Hematopoietic multipotent progenitor cell treated with erythropoietin and hydrocortisone succinate and interleukin-3 and kit ligand, for 6 days (in vitro differentiated cells): ENCODE measurements at regions not wholly inside any gene's neighbourhood (a gene's known extent, or its start where the extent isn't known, plus 50 kb on each side); places are given as distances from the start of the nearest gene placed in this dataset.
"Not testable (repeated sequence)": the region's sequence is repeated elsewhere in the genome, so short reads cannot be mapped to it uniquely, and the experiment has no call there.

Experiments used
- DNase-seq: peaks from one replicate; pipeline ENCODE4 v3.0.0-alpha.2; 2015

DNA sequence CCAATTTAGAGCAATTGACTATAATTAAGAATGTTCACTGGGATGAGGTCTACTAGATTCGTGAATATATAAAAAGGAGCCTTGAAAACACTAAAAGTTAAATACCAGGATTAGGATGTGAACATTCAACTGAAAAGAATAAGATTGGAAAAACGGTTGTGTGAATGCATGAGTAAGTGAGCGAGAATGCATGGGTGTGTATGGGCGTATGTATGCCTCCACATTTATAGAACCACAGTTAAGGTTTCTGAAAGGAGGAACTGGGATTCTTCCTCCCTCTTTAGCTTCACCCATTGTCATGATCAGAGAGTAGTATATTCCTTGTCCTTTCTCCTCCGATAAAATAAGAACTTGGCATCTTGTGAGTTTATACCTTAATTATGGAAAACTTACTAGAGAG, 151.1 kb upstream of the UBE2E3 start:
- DNase-seq = no peak

DNA sequence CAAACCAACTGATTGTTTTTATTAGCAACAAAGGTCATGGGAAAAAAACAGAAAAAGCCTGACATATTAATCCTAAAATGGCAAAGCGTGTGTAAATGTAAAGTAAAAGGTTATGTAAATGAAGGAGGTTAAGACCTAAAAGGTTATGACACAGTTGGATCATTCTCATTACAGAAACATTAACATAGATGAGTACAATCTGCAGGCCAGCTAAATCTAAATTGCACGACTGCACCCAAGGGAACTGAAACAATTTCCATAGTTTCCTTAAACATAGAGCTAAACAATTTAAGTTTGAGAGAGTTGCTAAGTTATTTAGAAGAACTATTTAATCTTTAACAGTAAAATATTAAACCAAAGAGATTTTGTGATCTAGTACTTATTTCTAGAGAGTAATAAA, 151.6 kb upstream of the UBE2E3 start:
- DNase-seq = no peak

DNA sequence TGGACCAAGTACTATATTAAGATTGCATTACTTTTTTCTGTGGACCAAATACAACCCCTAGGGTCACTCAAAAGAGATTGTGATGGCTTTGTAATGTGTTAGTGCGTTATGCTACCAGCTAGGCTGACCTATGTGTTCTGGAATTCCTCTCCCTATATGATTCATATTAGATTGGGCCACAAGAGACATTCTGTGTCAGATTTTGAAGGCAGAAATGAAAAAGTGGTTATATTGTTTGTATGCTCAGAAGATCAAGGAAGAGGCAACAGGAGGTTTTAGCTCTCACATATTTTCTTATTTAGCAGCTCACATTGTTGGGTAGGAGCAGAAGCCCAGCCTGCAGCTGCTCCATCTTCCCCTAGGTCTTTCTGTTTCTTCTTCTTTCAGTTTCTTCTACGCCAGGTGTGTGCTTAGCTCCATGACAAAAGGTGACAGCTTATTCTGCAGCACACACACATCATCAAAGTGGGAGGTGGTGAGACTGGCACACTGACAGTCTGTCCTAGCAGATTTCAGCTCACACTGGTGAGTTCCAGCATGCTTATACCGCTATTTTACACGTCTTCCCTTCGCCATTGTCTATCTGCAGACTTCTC, 156.8 kb upstream of the UBE2E3 start:
- no peak for DNase-seq

DNA sequence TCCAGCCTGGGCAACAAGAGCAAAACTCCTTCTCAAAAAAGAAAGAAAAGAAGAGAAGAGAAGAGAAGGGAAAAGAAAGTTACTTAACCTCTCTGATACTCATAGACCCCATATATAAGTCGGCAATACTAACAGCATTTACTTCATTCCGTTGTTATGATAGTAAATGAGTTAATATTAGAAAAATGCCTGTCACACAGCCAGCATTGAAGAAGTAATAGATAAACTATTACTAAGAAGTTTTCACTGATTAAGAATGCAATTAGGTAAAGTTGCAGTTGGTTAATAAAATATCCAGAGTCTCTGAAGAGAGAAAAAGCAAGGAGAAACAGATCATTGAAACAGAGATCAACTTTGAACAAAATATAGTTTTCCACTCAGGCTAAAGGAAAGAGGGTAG, 161.3 kb upstream of the UBE2E3 start:
- no peak for DNase-seq

DNA sequence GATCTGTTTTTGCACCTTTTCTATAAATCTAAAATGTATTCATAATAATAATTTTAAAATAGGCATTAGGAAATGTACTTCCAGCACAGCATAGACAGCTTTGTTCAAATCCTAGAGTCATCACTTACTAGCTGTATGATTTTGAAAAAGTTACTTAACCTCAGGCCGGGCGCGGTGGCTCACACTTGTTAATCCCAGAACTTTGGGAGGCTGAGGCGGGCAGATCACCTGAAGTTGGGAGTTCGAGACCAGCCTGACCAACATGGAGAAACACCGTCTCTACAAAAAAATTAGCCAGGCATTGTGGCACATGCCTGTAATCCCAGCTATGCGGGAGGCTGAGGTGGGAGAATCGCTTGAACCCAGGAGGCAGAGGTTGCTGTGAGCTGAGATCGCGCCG, 161.7 kb upstream of the UBE2E3 start:
- DNase-seq = not testable (repeated sequence)

DNA sequence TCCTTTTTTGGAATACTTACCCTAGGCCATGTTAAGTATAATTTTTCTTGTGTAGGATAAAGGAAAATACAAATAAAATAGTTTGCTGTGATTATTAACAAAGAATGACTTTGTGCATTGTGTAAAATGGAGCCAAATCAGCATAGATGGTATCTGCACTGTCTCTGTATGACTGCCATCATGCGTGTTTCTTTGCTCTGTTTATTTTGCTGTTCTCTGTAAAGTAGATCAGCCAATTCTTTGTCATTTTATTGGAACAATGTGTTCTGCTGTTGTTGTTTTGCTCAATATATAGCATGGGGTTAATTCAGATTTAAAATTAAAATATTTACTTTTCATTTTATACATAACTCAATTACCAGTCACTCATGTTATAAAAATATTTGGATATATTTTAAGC, 181.3 kb upstream of the UBE2E3 start:
- no peak for DNase-seq

DNA sequence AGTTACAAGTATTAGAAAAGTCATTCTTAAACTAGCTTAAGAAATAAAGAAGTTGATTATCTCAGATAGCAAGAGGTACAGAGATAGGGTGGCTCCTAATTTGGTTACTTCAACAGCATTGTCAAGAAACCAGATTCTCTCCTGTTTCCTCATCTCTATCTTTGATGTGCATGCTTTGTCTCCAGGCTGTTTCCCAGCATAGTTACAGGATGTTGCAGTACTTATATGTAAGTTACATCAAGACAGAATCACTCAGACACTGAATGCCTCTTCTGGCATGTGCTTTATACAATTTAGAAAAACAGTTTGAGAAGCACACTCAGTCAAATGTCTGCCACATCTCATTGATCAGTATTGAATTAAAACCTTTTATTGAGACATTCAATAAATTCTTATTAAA, 189.5 kb upstream of the UBE2E3 start:
- DNase-seq = no peak

DNA sequence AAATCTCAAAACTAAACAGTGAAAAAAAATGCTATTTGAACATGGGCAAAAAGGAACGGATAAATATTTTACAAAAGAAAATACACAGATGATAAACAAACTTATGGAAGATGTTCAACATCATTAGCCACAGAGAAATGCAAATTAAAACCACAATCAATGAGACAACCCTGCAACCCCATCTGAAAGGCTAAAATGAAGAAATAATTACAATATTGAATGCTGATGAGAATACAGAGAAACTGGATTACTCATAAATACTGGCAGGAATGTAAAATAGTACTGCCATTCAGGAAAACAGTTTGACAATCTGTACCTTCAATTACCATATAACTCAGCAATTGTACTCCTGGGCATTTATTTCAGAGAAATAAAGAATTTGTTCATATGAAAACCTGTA, 193.1 kb upstream of the UBE2E3 start:
- DNase-seq = no peak

DNA sequence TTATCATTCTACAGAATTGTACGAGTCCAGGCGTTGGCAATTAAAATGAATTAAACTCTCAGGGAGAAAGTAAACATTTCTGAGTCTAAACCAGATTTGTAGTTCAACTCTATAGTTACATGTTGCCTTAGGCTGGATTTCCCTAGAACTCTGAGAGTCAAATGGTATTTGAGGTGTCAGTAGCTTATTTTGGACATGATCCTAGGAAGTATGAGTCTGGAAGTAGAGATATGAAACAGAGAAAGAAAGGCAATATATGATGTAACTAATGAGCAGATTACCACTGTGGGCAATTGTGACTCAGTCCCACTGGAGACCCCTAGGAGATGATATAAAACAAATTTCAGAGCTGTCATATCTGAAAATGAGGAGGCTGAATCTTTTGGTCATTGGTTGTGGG, 199.1 kb upstream of the UBE2E3 start:
- DNase-seq = no peak

DNA sequence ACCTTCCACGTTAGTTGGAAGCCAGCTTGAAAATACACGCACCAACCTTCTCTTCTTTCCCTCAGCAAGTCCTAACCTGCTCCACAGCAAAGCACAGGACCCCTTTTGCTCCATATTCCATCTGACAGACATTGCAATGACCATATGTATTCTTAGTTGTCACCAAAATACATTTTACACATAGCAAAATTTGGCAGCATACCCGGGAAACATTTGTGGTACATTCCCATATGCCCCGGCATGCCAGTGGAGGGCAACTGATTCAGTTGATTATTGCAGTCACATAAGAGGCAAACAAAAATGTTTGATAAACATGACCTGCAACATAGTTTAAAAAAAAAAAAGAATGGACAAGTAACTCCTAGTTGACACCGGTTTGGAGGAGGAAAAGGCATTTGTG, 202.1 kb upstream of the UBE2E3 start:
- DNase-seq = no peak

DNA sequence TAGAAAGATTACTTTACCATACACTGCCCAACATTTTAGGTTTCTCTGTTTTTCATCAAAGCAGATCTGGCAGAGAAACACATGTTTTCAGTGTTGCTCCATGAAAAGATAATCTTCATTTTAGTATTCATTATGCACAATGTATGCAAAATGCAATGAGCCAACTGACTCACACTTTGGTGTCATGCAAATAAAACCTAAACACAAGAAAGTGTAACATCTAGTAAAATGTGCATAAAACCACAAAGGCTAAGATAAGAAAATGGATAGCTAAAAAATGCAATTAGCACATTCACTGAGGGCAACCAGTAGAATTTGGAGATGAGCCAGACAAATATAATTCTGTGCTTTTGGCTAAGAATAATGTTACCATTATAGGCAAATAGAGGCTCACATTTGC, 203.5 kb upstream of the UBE2E3 start:
- DNase-seq = peak; percentile 1

DNA sequence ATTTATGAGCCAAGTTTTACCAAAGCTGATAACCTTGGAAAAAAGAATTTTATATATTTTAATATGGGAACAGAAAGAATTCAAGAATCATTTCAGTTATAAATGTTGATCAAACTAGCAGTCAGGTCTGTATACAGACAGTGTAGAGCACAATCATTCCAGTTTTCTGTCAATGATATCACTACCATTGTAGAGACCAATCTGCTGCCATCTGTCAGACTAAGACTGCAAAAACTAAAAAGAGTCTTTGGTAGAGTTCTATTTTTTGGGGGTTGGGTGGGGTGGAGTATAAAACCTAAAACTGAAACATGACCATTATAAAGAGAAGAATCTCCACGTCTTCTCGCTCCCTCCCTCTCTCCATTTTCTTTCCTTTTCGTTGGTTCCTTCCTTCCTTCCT, 204.7 kb upstream of the UBE2E3 start:
- DNase-seq = no peak

DNA sequence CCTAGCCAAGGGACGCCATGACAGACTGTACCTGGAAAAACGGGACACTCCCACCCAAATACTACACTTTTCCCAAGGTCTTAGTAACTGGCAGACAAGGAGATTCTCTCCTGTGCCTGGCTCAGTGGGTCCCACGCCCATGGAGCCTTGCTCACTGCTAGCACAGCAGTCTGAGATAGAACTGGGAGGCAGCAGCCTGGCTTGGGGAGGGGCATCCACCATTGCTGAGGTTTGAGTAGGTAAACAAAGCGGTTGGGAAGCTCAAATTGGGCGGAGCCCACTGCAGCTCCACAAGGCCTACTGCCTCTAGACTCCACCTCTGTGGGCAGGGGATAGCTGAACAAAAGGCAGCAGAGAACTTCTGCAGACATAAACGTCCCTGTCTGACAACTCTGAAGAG, 215.1 kb upstream of the UBE2E3 start:
- not testable (repeated sequence) for DNase-seq

DNA sequence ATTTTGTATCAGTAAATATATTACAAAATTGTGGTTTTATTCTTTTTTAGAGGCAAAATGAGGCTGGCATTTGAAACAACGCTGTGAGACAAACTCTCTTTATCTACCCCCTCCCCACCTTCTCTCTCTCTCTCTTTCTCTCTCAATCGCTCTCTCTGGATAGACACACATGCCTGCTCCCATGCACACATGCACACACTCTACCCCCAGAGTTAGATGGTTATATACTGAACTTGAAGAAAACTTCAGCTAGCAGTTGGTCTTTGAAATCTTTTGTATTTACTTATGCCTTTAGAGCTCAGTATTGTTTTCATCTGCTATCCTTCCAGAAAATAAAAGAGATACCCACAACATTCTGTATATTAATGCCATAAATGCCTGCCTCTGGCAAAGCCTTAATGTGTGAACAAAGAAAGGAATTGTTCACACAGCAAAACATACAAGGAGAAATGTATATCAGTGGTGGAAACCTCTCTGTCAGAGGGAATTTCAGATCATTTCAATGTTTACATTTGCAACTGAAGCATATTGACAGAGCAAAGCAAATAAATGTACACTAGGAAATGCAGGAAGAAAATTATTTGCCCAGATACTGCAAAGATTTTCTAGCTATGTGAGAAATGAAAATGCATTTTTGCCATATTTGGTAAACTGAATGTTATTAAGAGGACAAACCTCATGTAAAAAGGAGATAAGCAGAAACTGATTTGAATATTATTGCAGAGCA, 217.0 kb upstream of the UBE2E3 start:
- DNase-seq = no peak

DNA sequence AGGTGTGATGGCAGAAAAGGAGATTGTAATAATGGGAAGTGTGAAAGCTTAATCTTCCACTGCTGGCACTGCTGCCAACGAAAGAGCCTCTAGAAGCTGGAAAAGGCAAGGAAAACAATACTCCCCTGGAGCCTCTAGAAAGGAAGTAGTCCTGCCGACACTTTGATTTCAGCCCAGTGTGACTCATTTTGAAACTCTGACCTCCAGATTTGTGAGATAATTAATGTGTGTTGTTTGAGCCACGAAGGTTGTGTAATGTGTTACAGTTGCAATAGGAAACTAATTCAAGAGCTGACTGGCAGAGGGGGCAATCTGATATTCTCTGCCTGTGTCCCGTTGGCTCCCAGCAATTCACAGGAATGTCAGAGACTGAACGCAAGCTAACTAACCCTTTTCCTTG, 219.2 kb upstream of the UBE2E3 start:
- no peak for DNase-seq

DNA sequence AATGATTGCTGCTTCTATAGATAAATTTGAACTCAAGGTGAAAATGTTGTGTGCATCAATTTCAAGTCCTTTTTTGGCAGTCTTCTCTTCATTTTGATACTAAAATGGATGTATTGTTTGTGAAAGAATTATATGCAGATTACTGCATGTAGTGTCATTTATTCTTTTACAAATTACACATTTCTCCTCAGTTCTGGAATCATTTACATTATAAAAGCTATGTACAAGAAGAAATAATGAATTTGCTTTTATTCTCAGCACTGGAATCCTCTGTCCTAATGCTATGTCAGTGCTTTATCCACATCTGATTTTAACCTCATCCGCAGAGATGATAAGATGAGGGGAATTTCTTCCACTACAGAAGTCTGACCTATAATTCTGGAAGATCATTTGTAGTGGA, 220.8 kb upstream of the UBE2E3 start:
- no peak for DNase-seq

DNA sequence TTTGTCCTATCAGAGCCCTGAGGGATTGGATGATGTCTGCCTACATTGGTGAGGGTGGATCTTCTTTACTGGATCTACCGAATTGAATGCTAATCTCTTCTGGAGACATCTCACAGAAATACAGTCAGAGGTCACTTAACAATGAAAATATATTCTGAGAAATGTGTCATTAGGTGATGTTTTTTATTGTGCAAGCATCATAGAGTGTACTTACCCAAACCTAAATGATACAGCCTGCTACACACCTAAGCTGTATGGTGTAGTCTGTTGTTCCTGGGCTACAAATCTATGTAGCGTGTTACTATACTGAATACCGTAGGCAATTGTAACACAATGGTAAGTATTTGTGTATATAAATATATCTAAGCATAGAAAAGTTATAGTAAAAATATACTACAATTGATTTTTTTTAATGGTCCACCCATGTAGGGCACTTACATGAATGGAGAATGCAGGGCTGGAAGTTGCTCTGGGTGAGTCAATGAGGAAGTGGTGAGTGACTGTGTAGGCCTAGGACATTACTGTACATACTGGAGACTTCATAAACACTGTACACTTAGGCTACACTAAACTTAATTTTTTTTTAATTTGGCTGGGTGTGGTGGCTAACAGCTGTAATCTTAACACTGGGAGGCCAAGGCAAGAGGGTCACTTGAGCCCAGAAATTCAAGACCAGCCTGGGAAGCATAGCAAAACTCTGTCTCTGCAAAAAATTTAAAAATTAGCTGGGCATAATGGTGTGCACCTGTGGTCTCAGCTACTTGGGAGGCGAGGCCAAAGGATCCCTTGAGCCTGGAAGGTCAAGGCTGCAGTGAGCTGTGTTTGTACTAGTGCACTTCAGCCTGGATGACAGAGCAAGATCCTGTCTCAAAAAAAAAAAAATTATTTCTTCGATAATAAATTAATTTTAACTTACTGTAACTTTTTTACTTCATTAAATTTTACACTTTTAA, 226.3 kb upstream of the UBE2E3 start:
- no peak for DNase-seq

DNA sequence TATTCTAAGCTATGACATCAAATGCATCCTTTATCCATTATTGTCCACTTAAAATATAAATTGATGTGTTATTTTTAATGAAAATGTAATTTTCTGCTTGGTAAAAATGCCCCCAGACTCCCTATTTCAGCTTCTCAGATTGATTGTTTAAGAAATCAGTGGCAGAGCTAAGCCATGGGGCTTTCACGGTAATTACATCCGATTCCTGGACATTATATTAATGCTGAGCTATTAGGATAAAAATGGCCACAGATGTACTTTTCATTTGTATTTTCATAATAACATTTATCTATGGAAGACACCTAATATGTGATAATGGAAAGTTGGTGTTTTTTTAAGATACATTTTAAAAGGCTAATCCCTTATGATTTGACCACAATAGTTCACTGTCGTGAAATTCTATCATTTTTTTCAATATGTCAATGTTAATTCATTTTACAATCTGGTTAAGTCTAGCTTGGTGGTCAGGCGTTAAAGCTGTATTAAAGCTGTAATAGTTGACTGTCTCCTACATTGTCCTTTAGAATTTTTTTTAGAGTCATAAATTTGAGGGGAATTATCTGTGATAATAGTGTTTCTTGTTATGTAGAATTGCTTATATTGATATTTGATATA, 229.0 kb upstream of the UBE2E3 start:
- DNase-seq = no peak

DNA sequence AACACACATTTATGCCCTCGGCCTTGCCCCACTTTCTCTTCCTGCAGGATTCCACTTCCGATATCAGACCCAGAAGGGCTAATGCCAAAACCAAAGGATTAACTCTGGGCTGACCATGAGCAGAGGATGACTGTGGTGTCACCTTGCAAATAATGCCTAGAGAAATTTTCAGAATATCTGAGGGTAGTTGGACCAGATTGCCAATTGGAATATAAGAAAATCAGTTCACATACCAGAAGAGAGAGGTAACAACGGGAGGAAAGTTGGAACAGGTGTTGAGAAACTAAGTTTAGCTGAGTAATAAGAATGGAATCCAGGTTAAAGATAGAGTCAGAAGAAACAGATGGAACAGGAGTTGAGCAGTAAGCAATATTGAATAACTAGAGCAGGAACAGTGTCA, 232.7 kb upstream of the UBE2E3 start:
- DNase-seq = no peak

DNA sequence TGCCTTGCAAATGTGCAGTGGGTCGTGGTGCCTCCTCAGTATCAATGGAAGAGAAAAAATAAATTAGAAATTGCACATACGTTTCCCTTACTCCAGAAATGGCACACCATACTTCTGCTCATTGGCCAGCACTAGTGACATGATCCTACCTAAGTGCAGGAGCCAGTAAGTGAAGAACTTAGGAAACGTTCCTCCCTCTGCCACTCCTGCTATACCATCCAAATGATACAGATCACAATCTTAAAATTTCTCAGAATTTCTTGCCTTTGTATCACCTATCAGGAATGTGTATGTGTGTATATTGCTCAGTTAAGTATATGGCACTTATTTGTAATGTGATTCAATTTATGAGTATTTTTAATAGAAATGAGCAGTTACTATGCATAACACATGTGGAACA, 237.0 kb upstream of the UBE2E3 start:
- no peak for DNase-seq

DNA sequence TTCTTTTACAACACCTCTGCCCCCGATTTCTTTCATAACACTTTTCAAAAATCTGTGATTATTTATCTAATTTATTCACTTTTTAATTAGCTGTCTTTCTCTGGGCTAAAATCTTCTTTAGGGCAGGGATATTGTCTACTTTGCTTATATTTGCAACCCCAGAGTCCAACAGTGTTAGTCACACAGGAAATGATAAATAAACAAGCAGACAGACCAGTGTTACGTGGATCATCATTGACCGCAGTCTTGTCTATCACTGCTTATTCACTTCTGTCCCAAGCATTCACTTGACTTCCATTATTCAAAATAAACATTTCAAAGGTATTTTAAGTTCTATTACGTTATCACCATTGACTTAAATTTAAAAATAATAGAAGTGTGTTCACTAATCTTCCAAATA, 237.6 kb upstream of the UBE2E3 start:
- DNase-seq = no peak

DNA sequence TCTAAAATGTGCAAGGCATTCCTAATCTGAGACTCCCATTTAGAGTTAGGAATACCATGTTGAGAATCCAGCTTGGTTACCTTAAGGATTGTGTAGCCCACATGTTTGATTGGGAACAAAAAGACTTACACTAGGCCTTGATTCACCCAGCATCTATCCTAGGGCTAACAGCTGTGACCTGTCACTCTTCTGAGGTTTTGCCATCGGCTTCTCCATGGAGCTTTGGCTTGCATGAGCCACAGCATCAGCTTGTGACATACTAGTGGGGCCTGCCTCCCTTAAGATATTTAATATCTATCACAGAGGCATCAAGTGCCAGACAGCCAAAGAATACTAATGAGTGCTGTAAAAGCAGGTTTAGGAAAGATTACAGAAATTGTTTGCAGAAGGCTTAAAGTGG, 241.3 kb upstream of the UBE2E3 start:
- no peak for DNase-seq

DNA sequence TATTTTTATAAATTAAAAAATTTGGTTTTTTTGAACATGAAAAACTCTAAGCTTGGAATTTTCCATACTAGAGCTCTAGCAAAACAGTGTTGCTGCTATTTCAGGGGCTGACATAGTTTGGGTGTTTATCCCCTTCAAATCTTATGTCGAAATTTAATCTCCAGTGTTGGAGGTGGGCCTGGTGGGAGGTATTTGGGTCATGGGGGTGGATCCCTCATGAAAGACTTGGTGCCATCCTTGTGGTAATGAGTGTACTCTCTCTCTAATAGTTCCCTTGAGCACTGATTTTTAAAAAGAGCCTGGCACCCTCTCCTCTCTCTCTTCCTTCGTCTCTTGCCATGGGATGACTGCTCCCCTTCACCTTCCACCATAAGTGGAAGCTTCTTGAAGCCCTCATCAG, 244.6 kb upstream of the UBE2E3 start:
- DNase-seq = no peak

DNA sequence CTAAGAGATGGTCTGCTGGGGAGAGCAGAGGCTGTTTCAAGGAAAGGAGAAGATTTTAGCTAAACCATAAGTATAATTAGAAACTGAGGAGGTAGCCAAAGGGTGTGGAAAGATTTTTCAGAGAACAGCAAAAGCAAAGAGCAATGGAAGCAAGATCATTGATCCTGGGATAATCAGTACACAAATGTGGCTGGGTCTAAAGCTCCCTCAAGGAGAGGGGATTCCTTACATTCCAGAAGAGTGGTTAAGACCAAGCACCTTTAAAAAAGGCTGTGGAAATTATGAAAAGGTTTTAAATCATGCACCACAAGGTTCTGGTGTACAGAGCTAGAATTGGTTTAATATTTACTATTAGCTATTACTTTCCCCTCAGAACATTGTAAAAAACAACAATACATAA, 246.0 kb upstream of the UBE2E3 start:
- no peak for DNase-seq
